EL (cell line): ENCODE measurements at regions not wholly inside any gene's neighbourhood (a gene's known extent, or its start where the extent isn't known, plus 50 kb on each side); places are given as distances from the start of the nearest gene placed in this dataset.

Experiments
- DNase-seq: peaks from one replicate; pipeline ENCODE4 v3.0.0-alpha.2; 2016

- DNase-seq: no peak
Measured at GRCh38 chr9:19732441-19732951, 56.3 kb downstream of the SLC24A2 start.

GRCh38 chr9:19728101-19728500 is 60.7 kb downstream of the SLC24A2 start:
- no peak for DNase-seq

GRCh38 chr9:19725970-19726369 is 62.9 kb downstream of the SLC24A2 start:
- no peak for DNase-seq

GRCh38 chr9:19720377-19720776 is 68.5 kb downstream of the SLC24A2 start:
- DNase-seq: peak; percentile 15

GRCh38 chr9:19703702-19704101 is 85.1 kb downstream of the SLC24A2 start:
- DNase-seq: no peak

- DNase-seq: no peak
Measured at GRCh38 chr9:19701991-19702390, 86.8 kb downstream of the SLC24A2 start.

GRCh38 chr9:19701274-19701673 is 87.6 kb downstream of the SLC24A2 start:
- DNase-seq: no peak

GRCh38 chr9:19700699-19701098 is 88.1 kb downstream of the SLC24A2 start:
- no peak for DNase-seq

GRCh38 chr9:19699756-19700155 is 89.1 kb downstream of the SLC24A2 start:
- DNase-seq: no peak

GRCh38 chr9:19698960-19699359 is 89.9 kb downstream of the SLC24A2 start:
- DNase-seq: no peak

- DNase-seq: no peak
Measured at GRCh38 chr9:19694601-19695000, 94.2 kb downstream of the SLC24A2 start.

GRCh38 chr9:19690128-19690527 is 98.7 kb downstream of the SLC24A2 start:
- peak; percentile 1 for DNase-seq

GRCh38 chr9:19689328-19690101 is 99.3 kb downstream of the SLC24A2 start:
- peak; percentile 42 for DNase-seq

GRCh38 chr9:19683715-19684114 is 105.1 kb downstream of the SLC24A2 start:
- DNase-seq: no peak

- DNase-seq: no peak
Measured at GRCh38 chr9:19682397-19682796, 106.4 kb downstream of the SLC24A2 start.

GRCh38 chr9:19681846-19682245 is 107.0 kb downstream of the SLC24A2 start:
- DNase-seq: no peak

- no peak for DNase-seq
Measured at GRCh38 chr9:19677924-19678323, 110.9 kb downstream of the SLC24A2 start.

- no peak for DNase-seq
Measured at GRCh38 chr9:19675492-19675891, 113.3 kb downstream of the SLC24A2 start.

- DNase-seq: no peak
Measured at GRCh38 chr9:19666575-19666974, 122.3 kb downstream of the SLC24A2 start.

GRCh38 chr9:19665146-19665863 is 123.5 kb downstream of the SLC24A2 start:
- DNase-seq: no peak

GRCh38 chr9:19663570-19663969 is 125.3 kb downstream of the SLC24A2 start:
- DNase-seq: no peak

- DNase-seq: no peak
Measured at GRCh38 chr9:19662213-19662612, 126.6 kb downstream of the SLC24A2 start.

GRCh38 chr9:19660019-19660418 is 128.8 kb downstream of the SLC24A2 start:
- no peak for DNase-seq

- DNase-seq: no peak
Measured at GRCh38 chr9:19656704-19657103, 132.1 kb downstream of the SLC24A2 start.
